HG03378 (cell line): ENCODE measurements at regions not wholly inside any gene's neighbourhood (a gene's known extent, or its start where the extent isn't known, plus 50 kb on each side); places are given as distances from the start of the nearest gene placed in this dataset.
"Not testable (repeated sequence)": the region's sequence is repeated elsewhere in the genome, so short reads cannot be mapped to it uniquely, and the experiment has no call there.

Experiments
- ATAC-seq: cut with Tn5 transposase; IDR thresholded peaks from one replicate; pipeline ENCODE4 v1.9.1; 2021; ENCODE audit warnings: mild to moderate bottlenecking, moderate library complexity; ENCODE audit not compliant: unreplicated experiment

GRCh38 chr10:117458571-117458970 is 83.3 kb upstream of the PDZD8 start:
- no peak for ATAC-seq

- no peak for ATAC-seq
These were observed 82.7 kb upstream of the PDZD8 start for GRCh38 chr10:117457932-117458331.

GRCh38 chr10:117457071-117457810 is 82.0 kb upstream of the PDZD8 start:
- no peak for ATAC-seq

GRCh38 chr10:117455346-117455745 is 80.1 kb upstream of the PDZD8 start:
- no peak for ATAC-seq

GRCh38 chr10:117454502-117454901 is 79.3 kb upstream of the PDZD8 start:
- ATAC-seq: no peak

- ATAC-seq: not testable (repeated sequence)
These were observed 78.2 kb upstream of the PDZD8 start for GRCh38 chr10:117453484-117453883.

GRCh38 chr10:117450940-117451339 is 75.7 kb upstream of the PDZD8 start:
- no peak for ATAC-seq

GRCh38 chr10:117449636-117450035 is 74.4 kb upstream of the PDZD8 start:
- no peak for ATAC-seq

GRCh38 chr10:117448802-117449201 is 73.6 kb upstream of the PDZD8 start:
- ATAC-seq: no peak

GRCh38 chr10:117445992-117446391 is 70.8 kb upstream of the PDZD8 start:
- no peak for ATAC-seq

GRCh38 chr10:117444497-117445040 is 69.3 kb upstream of the PDZD8 start:
- no peak for ATAC-seq

GRCh38 chr10:117443686-117444041 is 68.4 kb upstream of the PDZD8 start:
- ATAC-seq: no peak

GRCh38 chr10:117442944-117443685 is 67.9 kb upstream of the PDZD8 start:
- ATAC-seq: peak; percentile 67

- no peak for ATAC-seq
These were observed 67.3 kb upstream of the PDZD8 start for GRCh38 chr10:117442521-117442920.

- peak; percentile 81 for ATAC-seq
These were observed 66.7 kb upstream of the PDZD8 start for GRCh38 chr10:117441812-117442443.

GRCh38 chr10:117441361-117441760 is 66.1 kb upstream of the PDZD8 start:
- no peak for ATAC-seq

- ATAC-seq: no peak
These were observed 64.1 kb upstream of the PDZD8 start for GRCh38 chr10:117439243-117439912.

- ATAC-seq: no peak
These were observed 57.6 kb upstream of the PDZD8 start for GRCh38 chr10:117432866-117433265.

- no peak for ATAC-seq
These were observed 55.9 kb upstream of the PDZD8 start for GRCh38 chr10:117431160-117431559.

GRCh38 chr10:117430535-117430934 is 55.3 kb upstream of the PDZD8 start:
- not testable (repeated sequence) for ATAC-seq

- no peak for ATAC-seq
These were observed 54.5 kb upstream of the PDZD8 start for GRCh38 chr10:117429643-117430265.
